DMS79 (cell line): ENCODE measurements at regions not wholly inside any gene's neighbourhood (a gene's known extent, or its start where the extent isn't known, plus 50 kb on each side); places are given as distances from the start of the nearest gene placed in this dataset.

Source experiments
- DNase-seq: peaks from one replicate; lab custom pipeline; 2025; lab: John Stamatoyannopoulos, UW

DNA sequence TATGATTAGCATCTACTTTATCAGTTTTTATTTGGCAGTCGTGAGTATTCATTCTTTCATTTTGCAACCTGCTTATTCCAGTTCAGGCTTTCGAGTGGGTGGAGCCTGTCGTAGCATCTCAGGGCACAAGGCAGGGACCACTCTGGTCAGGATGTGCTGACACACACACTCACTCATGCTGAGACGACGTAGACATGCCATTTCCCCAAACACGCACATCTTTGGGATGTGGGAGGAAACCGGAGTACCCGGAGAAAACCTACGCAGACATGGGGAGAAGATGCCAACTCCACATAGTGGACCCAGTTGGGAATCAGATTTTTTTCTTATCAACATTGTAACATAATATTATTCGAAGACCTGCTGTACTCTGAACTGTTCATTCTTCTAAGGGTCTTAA, 756.5 kb upstream of the RBFOX1 start:
- DNase-seq: no peak

DNA sequence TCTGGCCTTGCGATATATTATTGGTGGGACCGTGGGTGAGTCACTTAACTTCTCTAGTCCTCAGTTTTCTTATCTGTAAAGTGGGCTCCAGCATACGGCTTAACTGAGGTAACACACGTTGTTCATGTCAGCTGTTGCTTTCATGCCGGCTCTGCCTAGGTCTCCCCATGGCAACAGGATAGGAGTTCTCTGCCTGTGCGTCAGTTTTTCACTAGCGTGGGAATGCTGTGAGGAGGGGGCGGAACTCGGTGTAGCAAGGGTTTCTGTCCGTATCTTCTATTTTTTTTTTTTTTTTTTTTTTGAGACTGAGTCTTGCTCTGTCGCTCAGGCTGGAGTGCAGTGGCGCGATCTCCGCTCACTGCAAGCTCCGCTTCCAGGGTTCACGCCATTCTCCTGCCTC, 758.5 kb upstream of the RBFOX1 start:
- DNase-seq: no peak

DNA sequence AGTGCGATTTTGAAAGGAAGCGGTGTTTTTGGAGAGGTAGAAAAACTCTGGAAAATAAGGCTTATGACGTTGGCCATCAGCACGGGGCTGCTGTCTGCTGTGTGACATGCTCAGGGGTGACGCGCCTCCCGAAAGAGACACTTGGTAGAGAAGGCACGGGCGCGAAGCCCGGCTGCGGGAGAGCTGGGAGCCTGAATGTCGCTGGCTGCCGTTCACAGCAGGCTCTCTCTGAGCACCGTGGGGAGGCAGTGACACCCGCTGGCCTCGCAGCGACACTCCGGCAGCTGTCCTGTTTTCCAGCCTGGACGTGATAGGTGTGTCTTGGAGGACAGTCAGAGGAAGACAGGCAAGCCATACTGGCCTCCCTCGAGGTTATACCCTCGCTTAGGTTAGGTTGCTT, 759.1 kb upstream of the RBFOX1 start:
- DNase-seq: peak; percentile 74

DNA sequence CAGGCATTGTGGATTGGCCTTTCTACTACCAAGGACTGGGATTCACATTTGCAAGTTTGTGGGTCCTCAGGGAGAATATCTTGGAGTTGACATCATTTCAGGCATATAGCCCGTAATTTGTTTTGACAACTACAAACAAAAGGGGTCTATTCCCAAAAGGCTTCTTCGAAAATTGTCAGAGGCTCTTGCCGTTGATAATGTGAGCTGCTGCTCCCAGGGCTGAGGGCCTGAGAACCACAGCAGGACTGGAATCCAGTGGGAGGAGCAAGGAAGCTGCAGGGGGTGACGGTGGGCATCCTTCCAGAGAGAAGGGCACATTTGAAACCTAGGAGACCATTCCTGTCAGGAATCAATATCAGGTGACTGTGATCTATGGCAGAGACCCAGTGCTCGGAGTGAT, 761.6 kb upstream of the RBFOX1 start:
- no peak for DNase-seq

DNA sequence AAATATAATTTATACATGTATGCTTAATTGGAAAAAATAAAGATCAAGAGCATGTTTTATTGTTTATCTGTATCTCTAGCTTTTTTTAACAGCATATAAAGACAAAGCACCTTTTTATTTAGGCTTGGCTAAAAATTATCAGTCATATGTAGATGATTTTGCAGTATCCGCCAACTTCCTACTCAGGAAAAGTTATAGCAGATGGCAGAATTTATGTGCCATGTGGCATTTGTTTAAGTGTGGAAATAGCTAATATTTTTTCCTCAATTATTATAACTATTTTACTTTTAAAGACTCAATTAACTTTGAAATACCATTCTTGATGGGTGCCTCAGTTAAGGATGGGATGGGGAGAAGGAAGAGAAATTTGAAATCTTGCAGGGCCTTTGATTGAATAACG, 762.1 kb upstream of the RBFOX1 start:
- no peak for DNase-seq

DNA sequence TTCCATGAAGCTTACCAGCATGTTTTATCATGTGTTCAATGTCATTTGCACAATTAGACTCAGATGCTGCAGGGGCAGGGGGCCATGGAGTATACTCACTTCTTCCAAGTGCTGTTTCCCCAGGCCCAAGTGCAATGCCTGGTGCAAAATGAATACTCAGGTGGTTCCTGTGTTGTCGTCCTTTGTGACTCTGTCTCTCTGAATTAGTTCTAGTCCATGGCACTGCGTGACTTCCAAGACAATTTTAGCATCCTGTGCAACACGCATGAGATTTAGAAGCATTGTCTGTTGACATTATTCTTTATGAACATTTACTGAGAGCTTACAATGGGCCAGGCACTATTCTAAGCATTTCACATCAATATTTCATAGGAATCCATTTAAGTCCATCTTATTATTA, 769.7 kb upstream of the RBFOX1 start:
- DNase-seq: no peak

DNA sequence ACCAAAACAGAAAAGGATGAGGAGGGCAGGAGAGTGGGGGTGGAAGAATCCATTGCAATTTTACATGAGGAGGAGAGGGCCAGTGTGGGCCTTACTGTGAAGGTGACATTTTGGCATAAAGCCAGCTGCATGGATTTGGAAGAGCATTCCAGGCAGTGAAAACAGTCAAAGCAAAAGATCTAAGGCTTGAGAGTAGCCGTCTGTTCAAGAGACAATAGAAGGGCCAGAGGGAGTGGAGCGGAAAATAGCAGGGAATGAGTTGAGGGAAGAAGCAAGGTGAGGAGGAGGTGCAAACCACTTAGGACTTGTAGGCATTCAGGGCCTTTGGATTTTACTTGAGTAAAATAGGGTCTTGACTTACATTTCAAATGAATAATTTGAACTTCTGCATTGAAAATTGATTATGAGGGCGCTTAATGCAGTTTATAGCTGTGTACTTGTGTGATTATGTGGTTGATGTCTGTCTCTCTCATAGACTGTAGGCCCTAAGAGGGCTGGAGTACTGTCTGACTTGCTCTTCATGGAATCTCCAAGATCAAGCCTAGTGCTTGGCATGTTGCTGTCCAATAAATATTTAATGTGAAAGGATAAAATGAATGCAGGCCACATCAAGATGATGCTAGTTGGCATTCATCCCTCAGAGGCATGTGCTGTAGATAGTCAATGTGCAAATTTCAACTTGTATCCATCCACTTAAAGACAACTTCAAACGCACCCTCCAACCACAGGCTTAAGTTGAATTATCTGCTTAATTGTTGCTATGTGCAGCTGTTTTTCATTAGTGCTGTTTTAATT, 772.1 kb upstream of the RBFOX1 start:
- DNase-seq: no peak

DNA sequence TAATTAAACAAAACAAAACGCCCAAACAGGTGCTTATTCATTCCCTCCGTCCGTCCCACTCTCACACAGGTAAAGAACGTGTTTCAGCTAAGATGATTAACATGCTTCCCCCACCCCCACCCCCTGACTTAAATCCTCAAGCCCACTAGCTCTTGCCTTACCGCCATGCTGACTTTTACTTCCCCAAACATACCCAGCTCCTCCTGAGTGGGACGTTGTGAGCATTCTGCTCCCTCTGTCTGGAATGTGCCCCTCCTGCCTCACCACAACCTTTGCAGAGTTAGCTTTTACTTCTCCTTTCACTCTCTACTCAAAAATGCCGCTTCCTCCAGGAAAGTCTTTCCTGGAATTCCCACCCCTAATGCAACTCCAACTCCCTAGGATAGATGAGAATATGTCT, 774.0 kb upstream of the RBFOX1 start:
- DNase-seq: no peak

DNA sequence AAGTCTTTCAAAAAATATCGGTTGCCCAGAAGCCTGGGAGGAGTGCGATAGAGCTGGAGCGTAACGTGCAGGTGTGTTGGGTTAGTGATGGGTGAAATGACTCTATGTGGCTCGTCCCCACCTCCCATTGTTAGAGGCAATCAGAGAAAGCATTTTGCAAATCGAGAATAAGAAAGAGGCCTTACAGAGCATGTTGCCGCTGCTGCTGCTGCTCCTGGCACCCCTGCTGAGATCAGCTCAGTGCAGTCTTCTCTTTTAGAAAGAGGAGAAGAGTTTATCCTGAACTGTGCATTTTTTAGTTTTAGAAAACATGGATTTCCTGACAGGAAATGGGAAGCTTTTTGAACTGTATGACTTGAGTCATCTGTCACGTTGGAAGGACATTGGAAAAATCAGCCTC, 774.5 kb upstream of the RBFOX1 start:
- DNase-seq: no peak

DNA sequence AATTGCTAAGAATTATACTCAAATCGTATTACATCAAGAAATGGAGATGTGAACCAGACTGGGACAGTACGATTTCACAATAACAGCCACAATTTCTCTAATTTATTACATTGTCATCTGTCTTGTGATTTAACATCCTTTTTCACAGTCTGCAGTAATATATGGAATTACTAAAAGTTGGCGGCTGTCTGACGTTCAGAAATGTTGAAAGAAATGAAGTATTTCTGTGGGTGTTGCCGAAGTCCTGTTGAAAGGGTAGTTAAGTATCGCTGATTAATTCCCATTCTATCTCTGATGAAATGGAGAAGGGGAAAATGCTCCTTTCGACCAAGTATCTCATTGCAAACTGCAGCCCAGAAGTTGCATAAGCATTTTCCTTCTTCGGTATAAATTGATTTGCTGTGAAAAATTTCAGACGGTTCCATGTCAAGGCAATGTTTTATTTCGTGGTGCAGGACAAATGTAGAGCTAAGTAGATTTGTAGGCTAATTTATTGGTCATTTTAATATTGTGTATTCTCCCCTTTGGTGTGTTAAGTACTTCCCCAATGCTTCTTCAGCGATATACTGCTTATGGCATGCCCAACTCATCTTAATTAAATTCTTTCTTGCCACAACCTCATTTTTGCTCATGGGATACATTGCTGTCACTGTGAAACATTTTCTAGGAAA, 775.2 kb upstream of the RBFOX1 start:
- no peak for DNase-seq

DNA sequence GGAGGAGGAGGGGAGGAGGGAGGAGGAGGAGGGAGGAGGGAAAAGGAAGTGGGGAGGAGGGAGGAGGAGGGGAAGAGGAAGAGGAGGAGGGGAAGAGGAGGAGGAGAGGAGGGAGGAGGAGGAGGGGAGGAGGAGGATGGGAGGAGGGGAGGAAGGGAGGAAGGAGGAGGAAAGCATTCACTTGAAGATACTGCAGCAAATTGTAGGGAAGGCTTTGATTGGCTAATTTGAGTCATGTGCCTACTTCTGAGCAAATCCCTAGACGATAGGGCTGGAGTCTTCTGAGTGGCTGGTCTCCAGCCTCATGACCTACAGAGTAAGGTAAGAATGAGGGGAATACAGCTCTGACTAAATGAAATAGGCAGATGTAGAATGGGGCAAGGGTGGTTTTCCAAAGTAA, 783.2 kb upstream of the RBFOX1 start:
- DNase-seq: no peak

DNA sequence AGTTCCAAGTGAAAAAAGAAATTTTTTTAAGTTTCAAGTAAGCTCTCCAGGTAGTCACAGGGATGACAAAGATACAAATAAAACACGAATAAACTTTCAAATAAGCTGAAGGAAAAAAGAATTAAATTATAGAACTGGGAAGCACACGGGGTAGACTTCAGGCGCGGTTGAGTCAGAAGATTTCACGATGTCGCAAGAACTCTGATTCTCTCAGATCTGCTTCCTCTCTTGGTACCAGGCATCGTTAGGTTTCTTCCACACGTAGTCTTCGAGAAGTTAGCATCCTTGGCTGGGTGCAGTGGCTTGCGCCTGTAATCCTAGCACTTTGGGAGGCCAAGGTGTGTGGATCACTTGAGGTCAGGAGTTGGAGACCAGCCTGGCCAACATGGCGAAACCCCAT, 784.1 kb upstream of the RBFOX1 start:
- DNase-seq: no peak

DNA sequence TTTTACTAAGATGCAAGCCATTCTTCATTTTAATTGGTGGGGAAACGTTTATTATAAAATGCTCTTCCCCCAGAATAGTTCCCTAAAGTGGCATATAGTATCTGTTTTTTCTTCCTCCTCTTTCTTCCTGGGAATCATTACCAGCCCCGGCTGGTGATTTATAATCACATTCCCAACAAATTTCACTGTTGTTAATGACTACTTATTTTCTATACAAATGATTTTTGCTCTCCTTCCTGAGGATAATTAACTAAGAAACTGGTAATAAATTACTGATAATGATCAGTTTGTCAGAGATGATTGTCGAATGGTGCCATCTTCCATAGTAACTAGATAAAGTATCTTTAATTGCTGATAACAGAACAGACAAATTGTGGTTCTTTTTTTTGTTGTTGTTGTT, 785.5 kb upstream of the RBFOX1 start:
- DNase-seq: no peak

DNA sequence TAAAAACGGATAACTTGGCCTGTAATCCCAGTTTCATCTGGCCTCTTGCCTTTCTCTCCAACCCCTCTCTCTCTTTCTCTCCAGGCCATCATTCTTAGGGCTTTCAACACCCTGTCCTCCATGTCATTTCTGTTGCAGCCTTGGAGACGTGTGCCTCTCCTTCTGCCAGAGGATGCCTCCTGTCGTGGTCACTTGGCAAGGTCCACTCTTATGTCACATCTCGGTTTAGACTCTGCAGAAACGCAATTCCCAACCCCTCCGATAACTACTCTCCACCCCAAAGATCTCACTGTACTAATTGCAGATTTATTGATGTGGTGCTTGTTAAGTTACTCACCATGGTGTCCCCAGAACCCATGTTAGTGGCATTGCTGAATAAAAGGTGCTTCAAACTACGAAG, 787.3 kb upstream of the RBFOX1 start:
- no peak for DNase-seq

DNA sequence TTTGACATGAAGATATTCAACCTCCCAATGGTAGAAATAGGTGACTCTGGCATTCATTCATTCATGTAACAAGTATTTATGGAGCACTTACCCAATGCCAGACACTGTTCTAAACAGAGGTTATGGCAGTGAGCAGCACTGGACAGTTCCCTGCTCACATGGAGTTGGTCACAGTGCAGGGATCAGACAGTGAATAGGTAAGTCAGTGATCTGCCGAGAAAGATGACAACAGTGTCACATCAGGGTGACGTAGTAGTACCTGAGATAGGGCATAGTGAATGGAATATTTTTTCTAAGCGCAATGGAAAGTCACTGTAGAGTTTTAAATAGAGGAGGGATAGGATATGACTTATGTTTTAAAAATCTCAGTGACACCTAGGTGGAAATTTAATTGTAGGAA, 791.4 kb upstream of the RBFOX1 start:
- DNase-seq: no peak

DNA sequence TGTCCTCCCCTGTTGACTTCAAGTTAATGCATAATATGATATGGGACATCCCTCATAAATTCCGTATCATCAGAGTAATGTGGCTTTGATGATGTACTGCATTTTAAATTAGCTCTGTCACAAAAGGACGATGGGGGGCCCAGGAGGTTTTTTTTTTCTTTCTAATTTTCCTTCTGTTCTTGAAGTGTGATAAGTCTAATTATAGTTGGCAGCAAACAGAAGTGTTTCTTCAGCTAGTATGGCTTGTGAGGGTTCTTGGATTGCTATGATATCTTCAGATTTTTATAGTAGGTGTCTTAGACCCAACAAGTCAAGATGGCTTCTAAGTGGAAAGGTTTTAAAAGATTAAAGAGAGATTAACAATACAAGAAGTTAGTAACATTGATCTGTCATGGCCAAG, 796.2 kb upstream of the RBFOX1 start:
- no peak for DNase-seq

DNA sequence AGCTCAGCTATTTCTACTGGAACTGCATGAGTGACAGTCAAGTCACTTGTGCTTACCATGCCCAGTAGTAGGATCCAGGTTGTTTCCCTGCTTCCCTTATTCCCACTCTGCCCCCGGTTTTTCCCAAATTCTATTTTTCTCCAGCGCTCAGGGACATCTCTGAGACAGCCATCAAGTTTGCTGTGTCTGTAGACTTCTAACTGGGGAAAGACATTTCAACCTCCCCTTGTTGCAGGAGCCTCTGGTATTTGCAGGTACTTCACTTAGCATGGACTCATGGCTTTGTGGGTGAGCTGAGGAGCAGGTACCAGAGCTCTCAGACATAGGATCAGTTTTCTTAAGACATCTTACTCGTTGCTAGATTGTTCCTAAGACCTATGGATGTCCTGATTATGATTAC, 801.6 kb upstream of the RBFOX1 start:
- DNase-seq: no peak

DNA sequence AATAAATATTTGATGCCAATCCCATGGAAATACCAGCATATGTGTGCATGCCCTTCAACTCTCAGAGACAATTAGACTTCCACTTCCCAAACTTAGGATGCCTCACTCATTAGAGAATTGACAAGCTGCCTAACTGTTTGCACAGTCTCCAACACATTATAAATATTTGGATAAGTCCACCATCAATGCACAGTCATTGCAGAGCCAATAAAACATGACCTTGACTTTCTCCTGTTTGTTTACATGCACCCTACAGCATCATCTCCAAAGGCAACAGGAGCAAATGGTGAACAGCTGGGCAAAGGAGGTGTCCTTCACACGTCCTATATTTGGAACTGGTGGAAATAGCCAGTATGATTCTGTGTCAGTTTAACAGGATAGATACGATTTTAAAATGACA, 804.4 kb upstream of the RBFOX1 start:
- no peak for DNase-seq

DNA sequence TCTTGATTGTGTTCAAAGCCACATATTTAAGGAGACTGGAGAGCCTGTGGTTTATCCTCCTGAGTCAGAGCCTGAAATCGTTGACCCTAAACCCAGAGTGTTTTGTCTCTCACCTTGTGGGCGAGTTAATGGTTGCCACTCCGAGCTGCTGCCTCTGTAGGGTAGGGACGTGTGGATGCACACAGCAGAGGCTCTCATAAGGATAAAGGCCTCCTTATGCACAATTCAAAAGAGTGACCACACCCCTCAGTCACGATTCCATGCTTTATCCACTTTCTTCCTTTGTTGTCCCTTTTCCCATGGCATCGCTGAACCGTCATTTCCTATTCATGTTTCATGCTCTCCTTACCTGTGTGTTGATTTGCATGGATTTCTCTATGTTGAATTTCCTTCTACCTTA, 805.0 kb upstream of the RBFOX1 start:
- DNase-seq: peak; percentile 79

DNA sequence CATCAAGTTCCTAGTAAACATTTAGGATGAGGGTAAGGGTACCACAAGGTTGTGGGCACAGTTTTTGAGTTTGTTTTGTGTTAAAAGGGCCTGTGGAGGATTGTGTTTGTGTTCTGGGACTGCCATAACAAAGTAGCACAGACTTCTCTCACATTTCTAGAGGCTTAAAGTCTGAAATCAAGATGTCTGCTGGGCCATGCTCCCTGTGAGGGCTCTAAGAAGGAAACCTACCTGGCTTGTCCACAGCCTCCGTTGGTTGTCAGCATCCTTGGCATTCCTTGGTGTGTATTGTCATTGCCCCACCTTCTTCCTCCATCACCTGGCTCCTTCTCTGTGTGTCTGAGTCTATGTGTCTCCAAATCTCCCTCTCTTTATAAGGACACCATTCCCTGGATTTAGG, 808.1 kb upstream of the RBFOX1 start:
- no peak for DNase-seq

DNA sequence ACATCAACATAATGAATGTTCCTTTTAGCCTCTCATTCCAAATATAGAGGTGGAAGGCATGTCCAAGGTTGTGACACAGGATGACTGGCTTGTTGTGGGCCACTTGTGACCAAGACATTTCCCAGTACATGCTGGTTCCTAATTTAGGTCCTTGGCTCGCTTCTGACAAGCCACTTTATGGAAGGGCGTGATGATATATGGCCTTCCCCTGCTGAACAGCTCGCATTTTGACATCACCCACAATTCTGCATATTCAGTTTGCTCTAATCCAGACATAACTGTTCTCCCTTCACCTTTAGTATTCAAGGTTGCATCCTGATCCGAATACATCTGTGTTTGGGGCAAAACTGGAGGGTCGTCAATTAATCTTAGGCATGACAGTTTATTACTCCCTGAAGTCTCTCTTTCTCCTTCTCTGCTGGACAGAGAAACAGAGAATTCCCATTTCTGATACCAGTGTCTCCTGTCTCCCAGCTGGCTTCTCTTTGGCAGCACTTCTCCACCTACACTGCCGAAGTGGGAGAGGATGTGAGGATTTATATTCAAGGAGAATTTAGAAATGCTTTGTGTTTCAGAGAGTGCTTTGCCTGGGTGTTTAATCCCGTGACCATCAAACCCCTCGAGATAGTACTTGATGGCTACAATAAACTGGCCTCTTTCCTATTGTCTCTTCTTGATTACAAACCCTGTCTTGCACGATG, 815.5 kb upstream of the RBFOX1 start:
- no peak for DNase-seq

DNA sequence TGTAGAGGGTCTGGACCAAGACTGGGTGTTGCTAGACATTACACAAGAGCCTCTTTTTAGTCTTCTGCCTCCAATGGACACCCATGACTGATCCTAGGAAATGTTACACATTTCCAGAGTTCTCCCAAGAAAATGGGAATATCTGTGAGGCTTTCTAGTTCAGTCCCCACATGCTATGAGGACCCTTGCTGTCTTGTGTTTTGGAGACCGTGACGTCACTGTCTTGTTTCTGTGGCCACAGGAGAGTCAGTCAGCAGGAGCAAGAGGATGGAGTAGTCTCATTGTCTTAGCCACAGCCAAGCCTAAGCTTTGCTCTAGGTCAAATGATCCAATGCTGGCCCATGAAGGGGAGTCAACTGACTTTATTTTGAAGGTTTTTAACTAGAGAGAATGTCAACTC, 820.1 kb upstream of the RBFOX1 start:
- DNase-seq: no peak

DNA sequence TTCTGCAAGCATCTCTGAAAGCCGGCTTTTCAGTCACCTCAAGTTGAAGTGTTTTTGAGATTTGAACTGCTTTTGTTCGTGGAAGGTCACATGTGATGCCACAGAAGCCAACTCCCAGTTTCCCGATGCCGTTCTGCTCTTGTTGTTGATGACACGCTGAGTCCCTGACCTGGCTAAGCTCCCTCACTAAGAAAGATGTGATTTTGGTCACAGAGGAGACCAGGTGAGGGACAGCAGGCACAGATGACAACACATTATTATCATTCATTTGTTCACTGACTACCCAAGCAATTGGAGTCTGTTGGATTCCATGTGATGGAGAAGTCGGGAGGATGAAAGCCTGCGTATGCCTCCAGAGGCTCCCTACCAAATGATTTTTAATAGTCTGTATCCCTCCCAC, 822.4 kb upstream of the RBFOX1 start:
- DNase-seq: peak; percentile 72
